Nephron progenitor cell (in vitro differentiated cells): ENCODE measurements at regions not wholly inside any gene's neighbourhood (a gene's known extent, or its start where the extent isn't known, plus 50 kb on each side); places are given as distances from the start of the nearest gene placed in this dataset.

Experiments
- DNase-seq: peaks from one replicate; pipeline ENCODE4 v3.0.0; 2021
- H3K27ac Mint-ChIP-seq: 2 replicates; pipeline ENCODE4 v1.8.0; 2021; ENCODE audit warnings: mild to moderate bottlenecking, moderate library complexity, mixed read lengths
- H3K27me3 Mint-ChIP-seq: 2 replicates; pipeline ENCODE4 v1.8.0; 2021; ENCODE audit warnings: mild to moderate bottlenecking, low read depth, mixed read lengths; ENCODE audit not compliant: poor library complexity
- H3K36me3 Mint-ChIP-seq: 2 replicates; pipeline ENCODE4 v1.8.0; 2021; ENCODE audit warnings: low read depth, mixed read lengths
- H3K4me1 Mint-ChIP-seq: 2 replicates; pipeline ENCODE4 v1.8.0; 2021; ENCODE audit warnings: mixed read lengths
- H3K4me3 Mint-ChIP-seq: 2 replicates; pipeline ENCODE4 v1.8.0; 2021; ENCODE audit warnings: mild to moderate bottlenecking, moderate library complexity, mixed read lengths
- H3K9me3 Mint-ChIP-seq: 2 replicates; pipeline ENCODE4 v1.8.0; 2021; ENCODE audit warnings: mild to moderate bottlenecking, moderate library complexity, mixed read lengths
- CTCF ChIP-seq: fragments of 200-600 bp; sonication (generic); IDR thresholded peaks from 2 replicates; pipeline ENCODE4 v1.5.0; 2021; ENCODE audit warnings: antibody characterized with exemption

- Mint-ChIP-seq H3K27me3 (no peaks in the 10 kb centered on the region), H3K36me3 (no peaks in the 10 kb centered on the region), H3K27ac (no peak overlapping the region), H3K4me1 (no peaks in the 10 kb centered on the region), H3K4me3 (no peak overlapping the region), H3K9me3 (no peaks in the 10 kb centered on the region)
- no peak for DNase-seq
- no peak for TF ChIP-seq CTCF
Measured at GRCh38 chr4:115334736-115335411, 221.5 kb upstream of the NDST4 start.

- DNase-seq: no peak
- H3K4me1 Mint-ChIP-seq: no peaks in the 10 kb centered on the region
- H3K27ac Mint-ChIP-seq: no peak overlapping the region
- H3K4me3 Mint-ChIP-seq: no peak overlapping the region
- H3K9me3 Mint-ChIP-seq: no peaks in the 10 kb centered on the region
- H3K27me3 Mint-ChIP-seq: no peaks in the 10 kb centered on the region
- no peaks in the 10 kb centered on the region for H3K36me3 Mint-ChIP-seq
- no peak for TF ChIP-seq CTCF
Measured at GRCh38 chr4:115332078-115332477, 218.7 kb upstream of the NDST4 start.

- Mint-ChIP-seq H3K27ac (no peak overlapping the region), H3K36me3 (no peaks in the 10 kb centered on the region), H3K4me1 (no peaks in the 10 kb centered on the region), H3K4me3 (no peak overlapping the region), H3K9me3 (no peaks in the 10 kb centered on the region), H3K27me3 (no peaks in the 10 kb centered on the region)
- TF ChIP-seq CTCF: no peak
- no peak for DNase-seq
Measured at GRCh38 chr4:115331241-115331640, 217.8 kb upstream of the NDST4 start.

- no peak overlapping the region for H3K27ac Mint-ChIP-seq
- no peak for DNase-seq
- no peaks in the 10 kb centered on the region for H3K9me3 Mint-ChIP-seq
- no peak overlapping the region for H3K4me3 Mint-ChIP-seq
- H3K27me3 Mint-ChIP-seq: peaks cover 9% of the 10 kb centered on the region
- no peaks in the 10 kb centered on the region for H3K36me3 Mint-ChIP-seq
- no peak for TF ChIP-seq CTCF
- H3K4me1 Mint-ChIP-seq: no peaks in the 10 kb centered on the region
Measured at GRCh38 chr4:115325836-115326235, 212.4 kb upstream of the NDST4 start.

- no peak for DNase-seq
- H3K27ac Mint-ChIP-seq: no peak overlapping the region
- no peaks in the 10 kb centered on the region for H3K4me1 Mint-ChIP-seq
- TF ChIP-seq CTCF: no peak
- H3K9me3 Mint-ChIP-seq: no peaks in the 10 kb centered on the region
- H3K4me3 Mint-ChIP-seq: no peak overlapping the region
- H3K27me3 Mint-ChIP-seq: peaks cover 9% of the 10 kb centered on the region
- no peaks in the 10 kb centered on the region for H3K36me3 Mint-ChIP-seq
Measured at GRCh38 chr4:115323106-115323707, 209.8 kb upstream of the NDST4 start.

GRCh38 chr4:115315182-115315581, 201.8 kb upstream of the NDST4 start:
- no peak for DNase-seq
- Mint-ChIP-seq H3K27ac (peak overlapping the region; percentile 72), H3K36me3 (no peaks in the 10 kb centered on the region), H3K4me3 (no peak overlapping the region), H3K27me3 (peaks cover 2% of the 10 kb centered on the region), H3K9me3 (no peaks in the 10 kb centered on the region), H3K4me1 (no peaks in the 10 kb centered on the region)
- no peak for TF ChIP-seq CTCF
